Midbrain (tissue), 1 donor: ENCODE measurements at regions not wholly inside any gene's neighbourhood (a gene's known extent, or its start where the extent isn't known, plus 50 kb on each side); places are given as distances from the start of the nearest gene placed in this dataset.

ENCODE experiments used
- DNase-seq: peaks from one replicate; lab custom pipeline; 2025; lab: John Stamatoyannopoulos, UW

DNA sequence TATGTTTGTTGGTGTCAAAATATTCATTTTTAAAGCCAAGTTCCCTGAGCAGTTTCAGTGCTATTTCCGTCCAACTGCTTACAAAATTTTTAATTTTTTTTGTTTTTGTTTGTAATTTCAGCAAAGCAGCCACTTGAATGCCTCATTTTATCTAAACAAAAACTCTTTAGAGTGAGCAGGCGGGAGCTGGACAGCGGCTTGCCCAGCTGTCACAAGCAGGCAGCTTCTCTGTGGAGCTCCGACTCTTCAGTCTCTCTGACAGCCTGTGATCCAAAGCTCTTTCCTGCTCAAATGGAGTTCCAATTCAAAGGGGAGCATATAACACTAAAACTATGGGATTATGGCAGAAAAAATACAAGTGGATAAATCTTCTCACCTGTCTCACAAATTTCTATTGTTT lies 618.3 kb upstream of the PCDH20 start:
- DNase-seq: peak; percentile 3

DNA sequence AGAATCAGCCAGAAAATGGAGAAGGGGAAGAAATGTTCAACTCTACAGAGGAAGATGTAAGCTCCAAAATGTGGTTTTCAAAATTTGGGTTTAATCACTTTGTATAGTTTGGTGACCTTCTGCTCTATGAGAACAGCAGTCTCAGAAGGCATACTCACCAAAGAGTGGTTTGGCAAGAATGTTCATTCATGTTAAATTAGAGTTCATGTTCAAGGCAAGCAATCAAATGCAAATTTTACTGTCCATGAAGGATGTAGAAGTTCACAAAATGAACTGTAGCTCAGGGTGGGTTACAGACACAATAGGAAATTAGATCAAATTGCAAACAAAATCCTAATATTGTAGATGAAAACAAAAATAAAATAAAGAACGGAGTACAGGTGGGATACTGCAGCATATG lies 606.7 kb upstream of the PCDH20 start:
- DNase-seq: no peak

DNA sequence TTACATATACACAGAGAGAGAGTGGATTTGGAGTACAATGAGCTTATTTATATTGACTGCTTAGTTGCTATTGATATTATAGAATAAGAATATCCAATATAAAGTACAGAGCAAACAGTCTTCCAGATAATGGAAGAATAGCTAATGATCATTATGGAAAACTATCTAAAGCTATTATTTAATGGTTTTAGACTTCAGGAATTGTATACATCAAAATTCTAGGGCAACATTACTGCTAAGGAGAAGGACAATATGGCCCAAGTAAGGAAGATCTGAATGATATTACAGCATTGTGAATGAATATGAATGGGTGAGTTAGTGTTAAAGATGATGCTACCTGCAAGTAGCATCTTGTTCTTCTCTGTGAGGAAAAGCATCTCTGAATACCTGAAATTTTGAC lies 604.2 kb upstream of the PCDH20 start:
- no peak for DNase-seq

DNA sequence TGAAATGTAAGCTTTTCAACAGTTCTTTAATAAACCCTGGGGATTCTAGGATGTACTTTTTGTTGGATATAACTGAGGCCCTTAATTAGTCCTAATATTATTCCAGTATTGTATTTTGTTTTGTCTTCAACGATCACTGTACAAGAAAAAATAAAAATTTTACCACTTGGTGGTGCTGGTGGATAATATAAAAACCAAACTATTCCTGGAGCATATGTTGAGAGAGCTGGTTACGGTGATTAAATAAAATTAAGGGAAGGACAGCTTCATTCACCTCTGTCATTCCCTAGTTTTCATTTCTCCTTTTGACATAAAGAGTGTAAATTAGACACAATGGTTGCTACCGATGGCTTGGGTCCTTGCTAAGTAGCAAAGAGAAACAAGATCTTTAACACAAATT lies 598.6 kb upstream of the PCDH20 start:
- DNase-seq: peak; percentile 52

DNA sequence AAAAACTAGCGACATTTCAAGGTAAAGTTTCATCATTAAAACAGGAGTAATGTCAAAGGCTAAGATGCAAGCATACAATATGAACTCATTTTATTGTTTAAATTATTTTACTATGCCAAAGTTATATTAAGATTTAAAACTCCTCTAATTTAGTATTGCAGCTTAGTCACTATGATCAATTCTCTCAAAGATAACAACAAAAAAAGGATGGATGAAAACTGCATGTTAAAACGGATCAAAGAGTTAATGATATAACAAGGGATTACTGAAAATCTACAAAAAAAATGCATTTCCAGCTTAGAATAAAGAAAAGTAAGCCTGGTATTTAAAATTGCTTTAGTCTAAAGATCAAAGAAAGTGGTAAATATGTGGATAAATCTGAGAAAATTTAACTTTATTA lies 587.8 kb upstream of the PCDH20 start:
- DNase-seq: no peak

DNA sequence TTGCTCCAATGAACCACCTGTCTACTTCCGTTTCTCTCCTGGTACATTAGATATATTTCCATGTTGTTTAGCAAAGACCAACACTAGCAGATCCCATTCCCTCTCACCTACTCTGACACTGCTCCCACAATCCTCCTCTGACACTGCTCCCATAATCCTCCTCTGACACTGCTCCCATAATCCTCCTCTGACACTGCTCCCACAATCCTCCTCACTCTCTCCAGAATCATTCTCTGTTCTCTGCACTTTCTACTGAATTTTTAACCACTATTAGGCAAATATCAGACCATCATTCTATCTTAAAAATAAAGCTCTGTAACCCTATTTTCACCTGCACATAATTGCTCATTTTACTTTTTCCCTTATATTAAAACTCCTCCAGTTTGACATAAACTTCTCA lies 578.5 kb upstream of the PCDH20 start:
- DNase-seq: no peak

DNA sequence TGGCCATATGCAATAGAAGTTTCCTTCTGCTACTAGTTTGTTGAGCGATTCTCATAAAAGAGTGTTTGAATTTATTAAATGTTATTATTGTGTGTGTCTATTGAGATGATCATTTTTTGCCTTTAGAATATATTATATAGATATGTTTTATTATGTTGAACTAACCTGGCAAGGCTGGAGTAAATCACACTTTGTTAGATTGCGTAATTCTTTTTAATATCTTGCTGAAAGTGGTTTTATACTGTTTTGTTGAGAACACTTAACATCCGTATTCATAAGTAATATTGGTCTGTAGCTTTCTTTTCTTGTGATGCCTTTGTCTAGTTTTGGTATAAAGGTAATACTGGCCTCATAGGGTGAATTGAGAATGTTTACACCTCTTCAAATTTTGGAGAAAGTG lies 574.3 kb upstream of the PCDH20 start:
- DNase-seq: no peak

DNA sequence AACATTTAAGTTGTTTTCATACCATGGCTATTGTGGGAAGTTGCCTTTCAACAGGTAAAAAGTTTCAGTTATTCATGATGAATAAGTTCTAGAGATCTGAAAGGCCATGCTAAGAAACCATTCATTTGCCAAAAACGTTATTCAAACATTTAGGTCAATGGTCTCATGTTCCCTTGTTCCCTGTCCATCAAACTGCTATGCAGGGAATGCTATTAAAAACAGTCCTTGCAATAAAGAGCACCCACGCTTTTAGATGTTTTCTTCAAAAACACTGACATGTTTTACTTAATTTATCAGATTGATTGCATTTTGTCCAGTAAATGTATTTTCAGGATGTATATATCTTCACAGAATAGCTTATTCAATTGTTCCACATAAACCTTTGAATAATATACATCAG lies 573.2 kb upstream of the PCDH20 start:
- no peak for DNase-seq

DNA sequence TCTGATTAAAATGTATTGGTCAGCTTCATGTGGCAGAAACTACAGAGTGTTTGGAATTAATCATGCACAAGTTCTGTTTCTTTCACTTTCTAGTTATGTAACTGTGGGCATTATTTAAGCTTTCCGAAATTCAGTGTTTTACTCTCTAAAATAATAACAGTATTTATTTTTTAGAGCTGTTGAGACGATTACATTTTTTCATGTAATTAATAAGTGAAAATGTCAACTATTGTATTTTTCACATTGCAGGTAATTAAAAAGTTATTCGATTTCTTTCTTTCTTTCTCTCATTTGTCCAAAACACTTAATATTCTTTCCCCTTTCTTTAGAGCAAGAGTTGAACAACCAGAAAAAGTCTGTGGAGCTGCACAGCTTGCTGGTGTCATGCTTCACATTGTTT lies 559.4 kb upstream of the PCDH20 start:
- no peak for DNase-seq

DNA sequence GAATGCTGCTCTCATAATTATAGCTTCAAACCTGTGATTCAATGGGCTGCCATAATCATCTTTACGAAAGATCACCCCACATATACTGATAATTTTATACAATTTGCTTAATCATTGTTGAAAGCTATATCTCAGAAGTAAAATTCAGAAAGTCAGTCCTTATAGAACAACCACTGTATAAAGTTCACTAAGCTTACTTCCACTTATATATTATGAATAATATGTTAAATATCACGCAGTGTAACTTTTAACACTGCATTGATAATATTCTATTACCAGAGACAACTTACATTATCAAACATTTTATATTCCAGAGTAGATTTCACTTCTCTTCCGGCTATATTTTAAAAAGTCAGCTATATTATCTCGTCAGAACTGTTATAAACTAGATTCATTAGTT lies 550.1 kb upstream of the PCDH20 start:
- DNase-seq: no peak

DNA sequence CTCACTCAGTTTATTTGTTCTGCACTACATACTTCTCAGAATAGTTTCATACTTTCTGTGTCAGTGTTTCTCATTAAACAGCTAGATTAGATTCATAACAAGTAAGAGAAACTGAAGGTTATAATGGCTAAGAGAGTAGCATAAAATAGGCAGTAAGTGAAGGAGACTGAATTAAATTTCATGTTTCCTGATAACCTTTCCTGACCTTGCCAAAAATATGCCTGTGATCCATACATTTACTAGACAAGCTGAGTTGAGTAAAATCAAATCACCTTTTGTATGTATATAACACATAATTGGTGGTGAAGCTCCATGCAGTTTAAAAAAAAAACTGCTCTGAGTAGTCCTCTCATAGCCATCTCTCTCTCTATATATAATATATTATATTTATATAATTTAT lies 545.3 kb upstream of the PCDH20 start:
- no peak for DNase-seq

DNA sequence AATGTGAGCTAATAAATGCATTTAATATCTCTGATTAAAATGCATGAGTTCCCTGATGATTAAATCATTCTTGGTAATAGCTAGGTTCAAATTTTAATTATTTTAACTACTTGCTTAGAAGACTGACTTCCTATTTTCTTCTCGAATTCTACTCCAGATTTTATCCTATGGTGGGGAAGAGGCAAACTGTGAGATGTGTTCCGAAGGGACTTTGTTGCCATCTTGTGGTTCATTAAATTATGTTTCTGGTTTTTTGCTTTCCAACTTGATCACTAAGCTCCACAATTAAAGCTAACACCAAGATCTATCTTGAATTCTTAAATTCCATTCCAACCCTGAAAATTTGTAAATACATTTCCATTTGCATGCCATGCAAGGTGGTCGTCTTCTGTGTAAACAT lies 538.4 kb upstream of the PCDH20 start:
- peak; percentile 73 for DNase-seq

DNA sequence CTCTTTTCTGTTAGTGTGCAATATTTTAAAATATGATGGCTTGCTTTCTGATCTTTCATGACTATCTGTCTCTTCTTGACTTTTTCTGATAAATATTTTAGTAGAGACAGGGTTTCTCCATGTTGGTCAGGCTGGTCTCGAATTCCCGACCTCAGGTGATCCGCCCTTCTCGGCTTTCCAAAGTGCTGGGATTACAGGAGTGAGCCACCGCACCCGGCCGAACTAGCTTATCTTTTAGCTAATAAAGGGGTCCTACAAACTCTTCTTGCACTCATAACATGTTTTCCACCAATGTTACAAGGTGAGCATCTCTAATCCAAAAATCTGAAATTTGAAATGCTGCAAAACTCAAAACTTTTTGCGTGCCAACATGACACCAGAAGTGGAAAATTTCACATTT lies 535.2 kb upstream of the PCDH20 start:
- no peak for DNase-seq

DNA sequence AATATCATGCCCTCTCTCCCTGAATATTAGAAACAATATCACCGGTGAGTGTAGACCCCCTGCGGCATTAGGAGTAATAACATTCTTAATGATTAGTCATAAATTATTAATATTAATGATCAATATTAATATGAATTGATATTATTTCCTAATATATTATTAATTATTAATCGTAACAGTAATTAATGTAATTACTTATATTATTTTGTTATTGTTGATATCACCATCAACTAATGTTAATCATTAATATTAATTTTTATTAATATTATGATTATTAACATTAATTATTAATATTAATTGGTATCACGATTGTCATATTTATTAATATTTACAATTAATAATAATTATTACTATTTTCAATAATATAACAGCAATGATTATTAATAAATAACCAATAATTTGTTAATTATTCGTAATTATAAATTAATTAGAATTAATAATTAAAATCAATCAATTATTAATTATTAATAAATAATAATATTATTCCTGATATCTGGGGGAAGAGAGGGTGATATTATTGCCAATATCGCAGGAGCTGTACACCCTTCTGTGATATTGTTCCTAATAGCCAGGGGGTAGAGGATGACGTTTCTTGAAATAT lies 528.8 kb upstream of the PCDH20 start:
- DNase-seq: no peak

DNA sequence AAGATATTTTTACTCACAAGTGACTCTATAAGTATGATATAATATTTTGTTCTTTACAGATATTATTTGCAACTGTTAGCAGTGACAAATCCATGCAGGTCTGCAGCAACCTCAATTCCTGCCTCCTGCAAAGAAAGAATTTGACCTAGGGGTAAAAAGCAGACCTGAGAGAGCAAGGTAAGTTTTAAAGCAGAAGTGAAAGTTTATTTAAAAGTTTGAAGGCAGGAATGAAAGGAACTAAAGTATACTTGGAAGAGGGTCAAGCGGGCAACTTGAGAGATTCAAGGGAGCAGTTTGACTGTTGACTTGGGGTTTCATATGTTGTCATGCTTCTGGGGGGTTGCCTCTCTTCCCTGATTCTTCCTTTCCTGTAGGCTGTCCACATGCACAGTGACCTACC lies 520.1 kb upstream of the PCDH20 start:
- no peak for DNase-seq

DNA sequence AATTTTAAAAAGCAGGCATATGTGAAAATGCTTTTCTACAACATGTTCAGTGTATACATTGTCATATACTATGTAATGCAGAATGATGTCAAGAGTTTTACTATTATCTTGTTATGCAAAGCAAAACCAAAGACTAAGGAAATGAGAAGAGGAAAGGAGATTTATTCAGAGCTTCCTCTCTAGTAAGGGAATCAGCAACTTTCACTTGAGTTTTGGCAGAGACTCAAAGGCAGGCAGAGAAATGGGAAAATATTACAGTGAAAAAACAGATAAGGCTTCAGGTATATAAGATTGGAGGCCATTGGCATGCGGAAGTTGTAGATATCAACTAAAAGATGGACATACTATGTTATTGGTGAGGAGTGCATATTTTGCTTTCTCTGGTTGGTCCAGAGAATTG lies 512.0 kb upstream of the PCDH20 start:
- DNase-seq: no peak

DNA sequence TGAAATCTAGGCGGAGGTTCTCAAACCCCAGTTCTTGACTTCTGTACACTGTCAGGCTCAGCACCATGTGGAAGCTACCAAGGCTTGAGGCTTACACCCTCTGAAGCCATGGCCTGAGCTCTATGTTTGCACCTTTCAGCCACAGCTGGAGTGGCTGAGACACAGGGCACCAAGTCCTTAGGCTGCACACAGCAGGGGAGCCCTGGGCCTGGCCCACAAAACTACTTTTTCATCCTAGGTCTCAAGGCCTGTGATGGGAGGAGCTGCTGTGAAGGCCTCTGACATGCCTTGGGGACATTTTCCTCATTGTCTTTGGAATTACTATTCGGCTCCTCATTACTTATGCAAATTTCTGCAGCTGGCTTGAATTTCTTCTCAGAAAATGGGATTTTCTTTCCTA lies 503.2 kb upstream of the PCDH20 start:
- no peak for DNase-seq

DNA sequence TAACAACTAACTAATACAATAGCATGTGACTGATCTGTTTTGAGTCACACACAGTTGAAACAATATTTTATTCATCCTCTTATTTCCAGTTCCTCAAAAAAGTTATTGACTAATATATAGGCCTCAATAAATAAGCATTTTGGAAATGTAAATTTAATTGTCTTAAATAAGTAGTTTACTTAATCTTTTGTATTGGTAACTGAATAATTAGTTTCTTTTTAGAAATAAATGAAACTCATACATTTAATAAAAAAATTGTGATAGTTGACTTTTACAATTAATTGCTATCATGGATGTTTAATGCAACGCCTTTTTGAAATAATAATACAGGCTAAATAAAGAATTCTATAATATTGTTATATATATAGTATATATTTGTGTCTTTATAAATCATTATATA lies 500.8 kb upstream of the PCDH20 start:
- no peak for DNase-seq

DNA sequence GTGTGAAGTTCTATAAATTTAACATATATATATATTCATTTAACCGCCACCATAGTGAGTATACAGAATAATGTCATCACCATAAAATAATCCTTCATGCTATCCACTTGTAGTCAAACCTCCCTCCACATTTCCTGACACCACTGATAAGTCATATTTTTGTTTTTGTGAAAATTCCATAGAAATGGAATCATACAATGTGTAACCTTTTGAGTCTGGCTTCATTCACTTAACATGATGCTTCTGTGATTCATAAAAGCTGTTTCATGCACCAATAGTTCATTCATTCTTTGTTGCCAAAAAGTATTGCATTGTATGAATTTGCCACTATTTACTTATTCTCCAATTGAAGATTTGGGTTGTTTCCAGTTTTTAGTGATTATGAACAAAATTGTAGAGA lies 497.5 kb upstream of the PCDH20 start:
- DNase-seq: no peak

DNA sequence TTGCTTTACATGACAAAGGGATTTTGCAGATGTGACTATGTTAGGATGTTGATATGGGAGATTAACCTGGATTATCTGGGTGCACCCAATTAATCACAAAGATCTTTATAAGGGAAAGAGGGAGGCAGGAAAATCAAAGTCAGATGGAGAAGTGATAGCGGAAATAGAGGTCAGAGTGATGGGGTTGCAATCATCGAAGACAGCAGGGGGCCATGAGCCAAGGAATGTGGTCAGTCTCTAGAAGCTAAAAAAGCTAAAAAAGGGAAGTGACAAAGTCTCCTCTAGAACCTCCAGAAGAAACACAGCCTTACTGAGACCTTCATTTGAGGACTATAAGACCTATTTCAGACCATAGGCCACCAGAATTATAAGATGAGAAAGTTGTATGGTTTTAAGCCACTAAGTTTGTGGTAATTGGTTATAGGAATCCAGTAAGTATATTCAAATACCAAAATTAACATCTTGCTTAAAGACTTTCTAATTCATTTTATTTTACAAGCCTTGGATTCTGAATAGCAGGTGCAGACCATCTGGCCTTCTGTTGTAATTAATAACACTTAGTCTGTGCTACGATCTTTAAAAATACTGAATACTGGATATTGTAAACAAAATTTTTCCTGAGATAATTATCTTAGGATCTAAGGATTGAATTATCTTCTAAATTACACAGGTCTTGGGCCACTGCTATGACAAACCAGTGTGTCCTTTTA lies 493.4 kb upstream of the PCDH20 start:
- no peak for DNase-seq

DNA sequence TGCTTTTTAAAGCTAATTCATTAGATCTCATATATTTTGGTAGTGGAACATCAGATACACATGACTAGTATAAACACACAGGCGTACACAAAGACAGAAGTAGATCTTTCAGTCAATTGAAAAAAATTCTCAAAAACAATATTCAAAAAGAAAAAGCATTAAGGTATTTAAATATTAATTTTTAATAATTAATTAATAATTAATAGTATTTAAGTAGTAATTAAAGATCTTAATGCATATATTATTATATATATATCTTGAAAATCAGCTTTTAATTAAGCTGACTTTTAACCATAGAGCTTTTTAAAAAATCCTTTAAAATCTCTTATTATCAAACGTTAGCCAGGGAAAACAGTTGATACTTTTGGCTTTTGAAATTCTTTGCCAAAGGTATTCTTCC lies 489.4 kb upstream of the PCDH20 start:
- no peak for DNase-seq

DNA sequence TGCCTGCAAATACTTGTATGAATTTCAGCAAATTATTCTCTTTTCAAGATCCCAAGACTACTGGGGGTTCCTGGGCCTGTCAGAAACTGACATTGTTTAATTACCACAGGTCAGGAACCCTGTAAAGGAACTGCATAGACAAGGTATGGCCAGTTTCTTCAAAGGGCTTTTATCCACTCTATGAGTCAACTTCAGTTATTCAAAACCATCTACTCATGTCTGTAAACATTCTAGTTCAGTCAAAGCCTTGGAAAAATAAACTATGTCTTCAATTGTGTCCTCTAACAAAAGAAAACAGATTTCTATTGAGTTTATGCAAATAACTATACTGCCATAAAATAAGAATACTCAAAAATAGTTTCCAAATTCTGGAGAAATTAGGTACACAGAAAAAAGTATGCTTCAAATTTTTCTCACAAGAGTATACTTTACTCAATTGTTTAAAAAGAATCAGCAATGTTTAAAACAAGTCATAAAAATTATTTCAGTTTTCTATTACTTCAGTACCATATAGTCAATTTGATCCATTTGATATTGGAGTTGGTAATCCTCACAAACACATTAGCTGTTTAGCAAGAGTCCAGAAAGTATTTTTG lies 486.4 kb upstream of the PCDH20 start:
- no peak for DNase-seq

DNA sequence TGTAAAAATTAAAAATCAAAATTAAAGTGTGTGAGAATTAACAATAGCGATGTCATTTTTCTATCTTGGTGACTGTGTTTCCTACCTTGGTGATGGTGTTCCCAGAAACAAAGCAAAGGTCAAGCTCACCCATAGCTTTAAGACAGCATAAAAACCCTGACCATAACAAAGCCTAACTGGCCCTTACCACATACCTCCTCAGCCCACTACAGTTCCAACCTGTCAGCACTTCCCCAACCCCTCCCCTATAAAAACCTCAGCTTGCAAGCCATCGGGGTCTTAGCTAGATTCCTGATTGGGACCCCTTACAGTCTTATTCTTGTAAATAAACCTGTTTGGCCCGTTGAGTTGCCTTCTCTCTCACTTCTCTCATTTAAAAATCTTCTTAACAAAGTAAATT lies 484.4 kb upstream of the PCDH20 start:
- DNase-seq: no peak

DNA sequence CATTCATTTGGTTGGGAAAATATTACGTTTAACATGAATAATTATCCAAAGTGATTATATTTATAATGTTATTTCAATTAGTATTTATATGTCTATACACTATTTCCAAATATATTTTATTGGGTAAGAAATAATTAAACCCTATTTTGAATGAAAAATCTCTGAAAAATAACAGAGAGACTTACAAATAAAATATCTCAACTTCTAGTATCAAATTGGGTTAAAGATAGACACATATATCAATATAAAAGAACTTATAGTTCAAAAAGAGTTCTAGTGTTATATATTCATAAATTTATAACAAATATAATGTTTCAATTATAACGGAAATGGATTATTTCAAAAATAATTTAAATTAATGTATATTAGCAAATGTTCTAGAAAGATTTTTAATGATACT lies 482.6 kb upstream of the PCDH20 start:
- DNase-seq: no peak
